ENCODE measurements at regions not wholly inside any gene's neighbourhood (a gene's known extent, or its start where the extent isn't known, plus 50 kb on each side); places are given as distances from the start of the nearest gene placed in this dataset.
A peak's percentile ranks its signal among the peaks of the same experiment; 100 is the strongest.

- TF ChIP-seq BHLHE40 (IDR thresholded peaks at IDR 0.05; ENCODE audit: low read depth, low read length): no peak
- TF ChIP-seq KDM5A (IDR thresholded peaks at IDR 0.05): no peak
- TF ChIP-seq HOXB5 (CRISPR knock-in tag; IDR thresholded peaks at IDR 0.05): no peak
- no peak for TF ChIP-seq ZC3H11A (IDR thresholded peaks at IDR 0.05)
- POLR2A ChIA-PET: no interaction called here
Observed at GRCh38 chr10:94052866-94053791, 59.4 kb downstream of the PLCE1 start.

GRCh38 chr10:94059178-94059883 is 65.6 kb downstream of the PLCE1 start:
- ATAC-seq (no peak), DNase-seq (ENCODE audit: low read depth in 1 of 2, low spot score in 1 of 2) (no peak), FAIRE-seq (no peak)
- ChIA-PET POLR2A (no interaction called here), CTCF (interaction anchor here (2.1 kb wide), 1 partner anchor 105 kb away, joined by 4 read pairs; no protein-coding TSS in a partner anchor)
- no peak for TF ChIP-seq FOSL2 (IDR thresholded peaks at IDR 0.05)
- TF ChIP-seq FOSL2 (CRISPR knock-in tag; IDR thresholded peaks at IDR 0.05): peak; percentile 37; the same call in 1 of the 2 replicates
- TF ChIP-seq CHD2 (IDR thresholded peaks at IDR 0.05; ENCODE audit: low read length, partially characterized antibody): no peak
- TF ChIP-seq HDAC2 (IDR thresholded peaks at IDR 0.05): no peak
- no peak for TF ChIP-seq REST (IDR thresholded peaks at IDR 0.05)
- no peak for TF ChIP-seq JUNB (IDR thresholded peaks at IDR 0.05)
- H3K4me3 ChIP-seq: no peak overlapping the region
- 89% methylated on average over 3 of the region's 3 CpGs for WGBS (ENCODE audit: missing lambda C conversion rate)
- no peak overlapping the region; a peak in 2 of 6 replicates for H3K27ac ChIP-seq
- H3K4me1 ChIP-seq: peaks cover 22% of the 10 kb centered on the region
- peak overlapping the region; percentile 16; the same call in 1 of the 3 replicates for H3K4me2 ChIP-seq
- H3K9me3 ChIP-seq: no peaks in the 10 kb centered on the region

More at GRCh38 chr10:94052866-94053791, 59.4 kb downstream of the PLCE1 start:
- ATAC-seq (peak; percentile 39 to 89; a peak in 3 of 6 replicates), DNase-seq (ENCODE audit: low read depth in 1 of 2, low spot score in 1 of 2) (no peak), FAIRE-seq (no peak)
- peak overlapping the region; percentile 48 to 51; a peak in 5 of 6 replicates for H3K27ac ChIP-seq
- H3K9me3 ChIP-seq: no peaks in the 10 kb centered on the region
- WGBS (ENCODE audit: missing lambda C conversion rate): 63% methylated on average over 11 of the region's 11 CpGs
- CTCF ChIA-PET: interaction anchor here (1.0 to 1.8 kb wide), 5 partner anchors 11 to 136 kb away, joined by 3 to 6 read pairs (median 3); no protein-coding TSS in a partner anchor
- H3K4me2 ChIP-seq: peak overlapping the region; percentile 40
- peaks cover 32% of the 10 kb centered on the region for H3K4me1 ChIP-seq
- H3K4me3 ChIP-seq: no peak overlapping the region

DNA sequence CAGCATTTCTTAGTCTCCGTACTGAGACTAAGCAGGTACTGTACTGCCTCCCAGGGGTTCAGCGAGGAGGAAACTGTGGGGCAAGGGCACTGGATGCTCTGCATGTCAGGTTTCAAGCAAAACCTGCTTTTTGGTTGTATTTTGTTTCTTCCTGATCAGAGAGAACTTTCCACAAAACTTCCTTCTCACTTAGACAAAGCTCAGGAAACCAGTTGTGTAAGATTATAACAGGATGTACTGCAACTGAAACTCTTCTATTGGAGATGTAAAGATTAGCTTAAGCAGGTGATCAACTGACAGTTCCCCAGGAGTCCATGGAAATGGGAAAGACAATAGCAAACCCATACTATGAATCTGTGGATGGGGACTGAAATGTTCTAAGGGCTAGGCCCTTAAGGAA is 67.3 kb downstream of the PLCE1 start:
- no peak overlapping the region for H3K4me2 ChIP-seq
- no peak for FAIRE-seq
- ChIA-PET POLR2A (no interaction called here), CTCF (interaction anchor here (0.9 to 1.6 kb wide), 5 partner anchors 13 to 259 kb away, joined by 3 to 8 read pairs (median 5); no protein-coding TSS in a partner anchor)
- peaks cover 39% of the 10 kb centered on the region for H3K4me1 ChIP-seq
- 87% methylated on average over 2 of the region's 2 CpGs for WGBS (ENCODE audit: missing lambda C conversion rate)
- H3K9me3 ChIP-seq: no peaks in the 10 kb centered on the region
- no peak overlapping the region for H3K4me3 ChIP-seq
- H3K27ac ChIP-seq: peak overlapping the region in 1 of 2 experiments; percentile 52; a peak in 1 of 6 replicates
- no peak for DNase-seq (ENCODE audit: low read depth in 1 of 2, low spot score in 1 of 2)
- no peak for ATAC-seq
- TF ChIP-seq ZNF302 (CRISPR knock-in tag; IDR thresholded peaks at IDR 0.05): no peak
- TF ChIP-seq RAD21 (conservative IDR thresholded peaks at IDR 0.05 in 1 of 2, IDR thresholded peaks at IDR 0.05 in 1 of 2): peak in 1 of 2 experiments; percentile 16; a peak in 1 of 5 replicates

- no peak for ATAC-seq
- Histone ChIP-seq H3K4me3 (no peak overlapping the region), H3K9me3 (no peaks in the 10 kb centered on the region), H3K4me1 (peaks cover 55% of the 10 kb centered on the region), H3K27ac (peak overlapping the region in 1 of 2 experiments; percentile 52; a peak in 1 of 6 replicates), H3K4me2 (no peak overlapping the region)
- FAIRE-seq: no peak
- WGBS (ENCODE audit: missing lambda C conversion rate): 96% methylated on average over 2 of the region's 2 CpGs
- no peak for DNase-seq (ENCODE audit: low read depth in 1 of 2, low spot score in 1 of 2)
- POLR2A ChIA-PET: no interaction called here
- CTCF ChIA-PET: interaction anchor here (1.4 kb wide), 1 partner anchor 14 kb away, joined by 5 read pairs; no protein-coding TSS in a partner anchor
- TF ChIP-seq, protein P1, sequence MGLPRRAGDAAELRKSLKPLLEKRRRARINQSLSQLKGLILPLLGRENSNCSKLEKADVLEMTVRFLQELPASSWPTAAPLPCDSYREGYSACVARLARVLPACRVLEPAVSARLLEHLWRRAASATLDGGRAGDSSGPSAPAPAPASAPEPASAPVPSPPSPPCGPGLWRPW (IDR thresholded peaks at IDR 0.05): no peak
- TF ChIP-seq RCOR1 (IDR thresholded peaks at IDR 0.05; ENCODE audit: low read depth, low read length) (no peak), EHMT2 (IDR thresholded peaks at IDR 0.05; ENCODE audit: low read depth) (no peak), RAD21 (conservative IDR thresholded peaks at IDR 0.05 in 1 of 2, IDR thresholded peaks at IDR 0.05 in 1 of 2) (no peak), ZNF302 (CRISPR knock-in tag; IDR thresholded peaks at IDR 0.05) (no peak), REST (IDR thresholded peaks at IDR 0.05) (no peak), HDAC2 (IDR thresholded peaks at IDR 0.05) (no peak), SREBF2 (IDR thresholded peaks at IDR 0.05) (no peak), HOXA7 (CRISPR knock-in tag; IDR thresholded peaks at IDR 0.05) (no peak), BCL3 (IDR thresholded peaks at IDR 0.05) (no peak)
Observed at GRCh38 chr10:94062611-94063010, 68.9 kb downstream of the PLCE1 start.

All from A549 (cell line).